ENCODE measurements at regions not wholly inside any gene's neighbourhood (a gene's known extent, or its start where the extent isn't known, plus 50 kb on each side); places are given as distances from the start of the nearest gene placed in this dataset.

GRCh38 chr12:83390186-83390585 lies 703.5 kb downstream of the TMTC2 start:
- Mint-ChIP-seq H3K36me3 (ENCODE audit: insufficient read depth) (no peaks in the 10 kb centered on the region), H3K4me3 (ENCODE audit: low read depth) (no peak overlapping the region), H3K4me1 (ENCODE audit: low read depth) (peaks cover 5% of the 10 kb centered on the region), H3K27ac (no peak overlapping the region), H3K9me3 (ENCODE audit: low read depth) (no peaks in the 10 kb centered on the region), H3K27me3 (peaks cover 5% of the 10 kb centered on the region)
- TF ChIP-seq, protein P1, sequence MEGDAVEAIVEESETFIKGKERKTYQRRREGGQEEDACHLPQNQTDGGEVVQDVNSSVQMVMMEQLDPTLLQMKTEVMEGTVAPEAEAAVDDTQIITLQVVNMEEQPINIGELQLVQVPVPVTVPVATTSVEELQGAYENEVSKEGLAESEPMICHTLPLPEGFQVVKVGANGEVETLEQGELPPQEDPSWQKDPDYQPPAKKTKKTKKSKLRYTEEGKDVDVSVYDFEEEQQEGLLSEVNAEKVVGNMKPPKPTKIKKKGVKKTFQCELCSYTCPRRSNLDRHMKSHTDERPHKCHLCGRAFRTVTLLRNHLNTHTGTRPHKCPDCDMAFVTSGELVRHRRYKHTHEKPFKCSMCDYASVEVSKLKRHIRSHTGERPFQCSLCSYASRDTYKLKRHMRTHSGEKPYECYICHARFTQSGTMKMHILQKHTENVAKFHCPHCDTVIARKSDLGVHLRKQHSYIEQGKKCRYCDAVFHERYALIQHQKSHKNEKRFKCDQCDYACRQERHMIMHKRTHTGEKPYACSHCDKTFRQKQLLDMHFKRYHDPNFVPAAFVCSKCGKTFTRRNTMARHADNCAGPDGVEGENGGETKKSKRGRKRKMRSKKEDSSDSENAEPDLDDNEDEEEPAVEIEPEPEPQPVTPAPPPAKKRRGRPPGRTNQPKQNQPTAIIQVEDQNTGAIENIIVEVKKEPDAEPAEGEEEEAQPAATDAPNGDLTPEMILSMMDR (IDR thresholded peaks at IDR 0.05; ENCODE audit: unreplicated experiment): no peak
- DNase-seq (ENCODE audit: low spot score, unreplicated experiment): no peak

DNA sequence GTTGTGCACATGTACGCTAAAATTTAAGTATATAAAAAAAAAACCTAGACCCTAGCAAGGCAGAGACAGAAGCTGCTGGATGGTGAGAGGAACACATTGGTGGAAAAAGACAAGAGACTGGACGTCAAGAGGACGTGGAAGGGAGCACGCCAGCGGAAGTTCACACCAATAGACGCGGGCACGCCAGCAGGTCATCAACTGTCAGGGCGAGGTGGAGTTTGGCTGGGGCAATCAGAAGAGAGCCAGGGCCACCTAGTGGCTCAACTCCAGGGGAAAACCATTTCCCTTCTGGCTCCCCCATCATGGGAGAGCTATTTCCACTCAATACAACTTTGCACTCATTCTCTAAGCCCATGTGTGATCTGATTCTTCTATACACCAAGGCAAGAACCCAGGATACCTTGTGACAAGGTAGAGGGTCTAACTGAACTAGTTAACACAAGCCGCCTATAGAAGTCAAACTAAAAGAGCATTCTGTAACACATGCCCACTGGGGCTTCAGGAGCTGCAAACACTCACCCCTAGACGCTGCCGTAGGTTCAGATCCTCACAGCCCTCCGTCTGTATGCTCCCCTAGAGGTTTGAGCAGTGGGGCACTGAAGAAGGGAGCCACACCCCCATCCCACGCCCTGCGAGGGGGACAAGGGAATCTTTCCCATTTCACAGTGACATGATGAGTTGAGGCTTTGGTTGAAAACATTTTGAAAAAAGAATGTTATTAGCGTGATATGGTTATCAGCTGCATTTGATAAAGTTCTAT lies 702.7 kb downstream of the TMTC2 start:
- H3K27me3 Mint-ChIP-seq: peaks cover 5% of the 10 kb centered on the region
- H3K4me3 Mint-ChIP-seq (ENCODE audit: low read depth): no peak overlapping the region
- TF ChIP-seq, protein P1 (IDR thresholded peaks at IDR 0.05; ENCODE audit: unreplicated experiment): peak; percentile 55
- no peaks in the 10 kb centered on the region for H3K36me3 Mint-ChIP-seq (ENCODE audit: insufficient read depth)
- peaks cover 5% of the 10 kb centered on the region for H3K4me1 Mint-ChIP-seq (ENCODE audit: low read depth)
- no peaks in the 10 kb centered on the region for H3K9me3 Mint-ChIP-seq (ENCODE audit: low read depth)
- H3K27ac Mint-ChIP-seq: no peak overlapping the region
- no peak for DNase-seq (ENCODE audit: low spot score, unreplicated experiment)

- H3K4me1 Mint-ChIP-seq (ENCODE audit: low read depth): peaks cover 5% of the 10 kb centered on the region
- TF ChIP-seq, protein P1 (IDR thresholded peaks at IDR 0.05; ENCODE audit: unreplicated experiment): no peak
- peaks cover 5% of the 10 kb centered on the region for H3K27me3 Mint-ChIP-seq
- no peak for DNase-seq (ENCODE audit: low spot score, unreplicated experiment)
- H3K4me3 Mint-ChIP-seq (ENCODE audit: low read depth): no peak overlapping the region
- H3K36me3 Mint-ChIP-seq (ENCODE audit: insufficient read depth): no peaks in the 10 kb centered on the region
- no peaks in the 10 kb centered on the region for H3K9me3 Mint-ChIP-seq (ENCODE audit: low read depth)
- H3K27ac Mint-ChIP-seq: no peak overlapping the region
These were observed 701.8 kb downstream of the TMTC2 start for GRCh38 chr12:83388551-83388950.

DNA sequence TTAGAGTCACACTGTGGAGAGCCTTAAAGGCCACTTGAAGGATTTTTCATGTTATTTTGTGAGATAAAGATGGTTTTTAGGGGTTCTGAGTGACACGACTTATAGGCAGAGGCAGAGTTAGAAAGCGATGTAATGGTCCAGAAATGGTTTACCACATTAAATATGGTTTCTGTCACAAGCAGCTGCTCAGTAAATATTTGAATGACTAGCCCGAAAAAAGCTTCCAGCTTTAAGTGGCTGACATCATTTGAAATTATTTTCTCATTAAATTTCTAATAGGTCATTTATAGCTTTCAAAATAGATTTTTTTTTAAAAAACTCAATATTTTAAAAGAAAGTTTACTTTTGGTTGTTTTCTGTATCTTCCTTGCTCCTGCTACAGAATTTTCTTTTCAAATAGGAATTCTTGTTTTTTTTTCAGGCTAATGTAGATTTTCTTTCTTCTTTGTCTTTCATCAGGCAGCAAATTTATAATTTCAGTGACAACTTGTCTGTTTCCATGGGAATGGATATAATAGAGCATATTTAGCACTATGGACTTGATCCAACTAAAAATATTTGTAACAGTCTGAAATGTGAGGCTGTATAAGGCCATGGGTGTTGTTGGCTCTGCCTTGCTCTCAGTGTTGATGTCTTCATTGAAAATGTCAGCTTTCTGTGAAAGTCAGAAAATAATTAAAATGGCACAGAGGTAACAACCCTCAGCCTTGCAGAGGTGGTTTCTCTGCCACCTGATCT lies 700.0 kb downstream of the TMTC2 start:
- no peak for DNase-seq (ENCODE audit: low spot score, unreplicated experiment)
- H3K27me3 Mint-ChIP-seq: peaks cover 5% of the 10 kb centered on the region
- H3K9me3 Mint-ChIP-seq (ENCODE audit: low read depth): no peaks in the 10 kb centered on the region
- no peak overlapping the region for H3K4me3 Mint-ChIP-seq (ENCODE audit: low read depth)
- no peak overlapping the region for H3K27ac Mint-ChIP-seq
- H3K4me1 Mint-ChIP-seq (ENCODE audit: low read depth): peaks cover 5% of the 10 kb centered on the region
- no peaks in the 10 kb centered on the region for H3K36me3 Mint-ChIP-seq (ENCODE audit: insufficient read depth)
- TF ChIP-seq, protein P1 (IDR thresholded peaks at IDR 0.05; ENCODE audit: unreplicated experiment): no peak

DNA sequence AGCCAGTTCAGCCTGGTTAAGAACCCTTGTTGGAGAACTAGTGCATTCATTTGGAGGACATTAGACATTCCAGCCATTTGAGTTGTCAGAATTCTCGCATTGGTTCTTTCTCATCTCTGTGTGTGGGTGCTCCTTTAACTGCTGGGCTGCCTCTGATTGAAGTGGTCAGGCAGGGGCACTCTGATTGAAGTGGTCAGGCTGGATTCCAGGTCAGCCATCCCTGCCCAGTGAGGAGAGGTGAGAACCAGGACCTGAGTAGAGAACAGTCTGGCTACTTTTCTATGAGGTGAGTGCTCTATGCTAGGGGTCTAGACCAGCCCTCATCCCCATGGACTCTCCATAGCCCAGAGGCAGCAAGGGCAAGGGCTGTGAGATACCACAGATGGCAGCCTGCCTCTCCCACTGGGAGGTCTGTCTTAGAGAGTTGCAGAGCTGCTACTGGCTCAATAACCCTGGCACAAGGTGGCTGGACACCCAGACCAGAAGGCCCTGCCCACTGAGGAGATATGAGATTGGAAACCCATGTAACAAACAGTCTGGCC lies 691.6 kb downstream of the TMTC2 start:
- H3K36me3 Mint-ChIP-seq (ENCODE audit: insufficient read depth): no peaks in the 10 kb centered on the region
- no peak overlapping the region for H3K27ac Mint-ChIP-seq
- H3K4me1 Mint-ChIP-seq (ENCODE audit: low read depth): no peaks in the 10 kb centered on the region
- DNase-seq (ENCODE audit: low spot score, unreplicated experiment): no peak
- no peaks in the 10 kb centered on the region for H3K27me3 Mint-ChIP-seq
- peaks cover 17% of the 10 kb centered on the region for H3K9me3 Mint-ChIP-seq (ENCODE audit: low read depth)
- TF ChIP-seq, protein P1 (IDR thresholded peaks at IDR 0.05; ENCODE audit: unreplicated experiment): no peak
- H3K4me3 Mint-ChIP-seq (ENCODE audit: low read depth): no peak overlapping the region

All from progenitor cell of endocrine pancreas (in vitro differentiated cells).